Sigmoid colon (tissue), 6 donors: ENCODE measurements at regions not wholly inside any gene's neighbourhood (a gene's known extent, or its start where the extent isn't known, plus 50 kb on each side); places are given as distances from the start of the nearest gene placed in this dataset.

Experiments
- DNase-seq: peaks from one replicate; pipeline ENCODE4 v3.0.0-alpha.2; 2019
- H3K27ac ChIP-seq, 4 donors: fragments of 200-600 bp; sonication (generic); one replicate each; pipeline ENCODE4 v1.5.1; 2016 to 2019; ENCODE audit warnings: mild to moderate bottlenecking in 1 of 4
- H3K27me3 ChIP-seq, 3 donors: fragments of 200-600 bp; sonication (generic); one replicate each; pipeline ENCODE4 v1.5.1; 2019; ENCODE audit warnings: mild to moderate bottlenecking in 1 of 3
- H3K36me3 ChIP-seq, 4 donors: fragments of 200-600 bp; sonication (generic); one replicate each; pipeline ENCODE4 v1.5.1; 2016 to 2019
- H3K4me1 ChIP-seq, 4 donors: fragments of 200-600 bp; sonication (generic); one replicate each; pipeline ENCODE4 v1.5.1; 2017 to 2019
- H3K4me3 ChIP-seq, 4 donors: fragments of 200-600 bp; sonication (generic); one replicate each; pipeline ENCODE4 v1.5.1; 2017 to 2019; ENCODE audit warnings: mild to moderate bottlenecking in 2 of 4, moderate library complexity in 1 of 4
- H3K9me3 ChIP-seq, 4 donors: fragments of 200-600 bp in 3 of 4; sonication (generic) in 3 of 4; one replicate each; pipeline versions ENCODE4 v1.5.1 to v1.6.1; 2013 to 2019
- EP300 ChIP-seq, 4 donors: sonication (generic); formaldehyde crosslinking; IDR thresholded peaks; one replicate each; pipeline ENCODE4 v1.6.1; 2017; ENCODE audit warnings: antibody characterized with exemption in 4 of 4
- POLR2A ChIP-seq, 2 donors: fragments of 450-650 bp; IDR thresholded peaks; one replicate each; pipeline ENCODE4 v1.6.1; 2016; ENCODE audit warnings: antibody characterized with exemption in 2 of 2, mild to moderate bottlenecking in 2 of 2, moderate library complexity in 2 of 2
- POLR2AphosphoS5 ChIP-seq, 4 donors: sonication (generic); formaldehyde crosslinking; IDR thresholded peaks; one replicate each; pipeline ENCODE4 v1.6.1; 2017; ENCODE audit warnings: antibody characterized with exemption in 4 of 4
- WGBS, 2 donors: extraction: QIAGEN DNeasy Blood & Tissue Kit; methylation state at CpG; one replicate each; pipeline ENCODE4 v1.1.7; 2013; 5-methylcytosine and 5-hydroxymethylcytosine counted together
- intact Hi-C: fragments of 100-400 bp; cut with DNase I; formaldehyde crosslinking; loops from one replicate; pipeline ENCODE4 v1.15.1; 2023
- TF ChIP-seq, protein P1 (sequence below), 4 experiments: fragments of 450-650 bp in 3 of 4; fragments of 200-600 bp in 1 of 4; IDR thresholded peaks; one replicate each; pipeline ENCODE4 v1.5.1; 2016 to 2019; ENCODE audit warnings: antibody characterized with exemption in 4 of 4, mild to moderate bottlenecking in 3 of 4, moderate library complexity in 2 of 4
- donor health status: healthy with polysubstance abuse.
- donor health status: healthy.

DNA sequence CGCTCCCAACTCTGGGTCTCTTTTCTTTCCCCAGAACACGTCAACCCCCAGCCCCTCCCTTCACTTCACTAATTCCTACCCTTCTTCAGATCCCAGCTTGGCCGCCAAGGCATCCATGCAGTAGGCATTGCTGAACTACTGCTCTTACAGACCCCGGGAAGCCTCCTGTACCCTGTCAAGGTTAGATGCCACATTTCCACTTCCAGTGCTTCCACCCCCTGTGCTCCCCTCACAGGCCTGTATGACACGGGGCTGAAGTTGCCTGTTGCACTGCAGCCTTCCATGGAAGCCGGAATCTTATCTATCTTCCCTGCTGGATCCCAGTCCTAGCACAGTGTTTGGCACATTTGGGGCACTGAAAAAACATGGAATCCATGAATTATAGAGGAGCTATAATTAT lies 99.0 kb upstream of the SOD1 start:
- intact Hi-C loops = no loop called here
- no peaks in the 10 kb centered on the region for H3K9me3 ChIP-seq
- TF ChIP-seq EP300 (IDR thresholded peaks at IDR 0.05) = no peak
- TF ChIP-seq, protein P1, sequence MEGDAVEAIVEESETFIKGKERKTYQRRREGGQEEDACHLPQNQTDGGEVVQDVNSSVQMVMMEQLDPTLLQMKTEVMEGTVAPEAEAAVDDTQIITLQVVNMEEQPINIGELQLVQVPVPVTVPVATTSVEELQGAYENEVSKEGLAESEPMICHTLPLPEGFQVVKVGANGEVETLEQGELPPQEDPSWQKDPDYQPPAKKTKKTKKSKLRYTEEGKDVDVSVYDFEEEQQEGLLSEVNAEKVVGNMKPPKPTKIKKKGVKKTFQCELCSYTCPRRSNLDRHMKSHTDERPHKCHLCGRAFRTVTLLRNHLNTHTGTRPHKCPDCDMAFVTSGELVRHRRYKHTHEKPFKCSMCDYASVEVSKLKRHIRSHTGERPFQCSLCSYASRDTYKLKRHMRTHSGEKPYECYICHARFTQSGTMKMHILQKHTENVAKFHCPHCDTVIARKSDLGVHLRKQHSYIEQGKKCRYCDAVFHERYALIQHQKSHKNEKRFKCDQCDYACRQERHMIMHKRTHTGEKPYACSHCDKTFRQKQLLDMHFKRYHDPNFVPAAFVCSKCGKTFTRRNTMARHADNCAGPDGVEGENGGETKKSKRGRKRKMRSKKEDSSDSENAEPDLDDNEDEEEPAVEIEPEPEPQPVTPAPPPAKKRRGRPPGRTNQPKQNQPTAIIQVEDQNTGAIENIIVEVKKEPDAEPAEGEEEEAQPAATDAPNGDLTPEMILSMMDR (IDR thresholded peaks at IDR 0.05) = no peak
- no peak for TF ChIP-seq POLR2A (IDR thresholded peaks at IDR 0.05)
- no peak for TF ChIP-seq POLR2AphosphoS5 (IDR thresholded peaks at IDR 0.05)
- H3K4me1 ChIP-seq = peaks cover 0 to 29% (median 26%) of the 10 kb centered on the region in 4 donors
- no peak for DNase-seq
- H3K27ac ChIP-seq = no peak overlapping the region
- no peak overlapping the region for H3K4me3 ChIP-seq
- no peaks in the 10 kb centered on the region for H3K36me3 ChIP-seq
- 94% methylated on average over 6 of the region's 6 CpGs for WGBS, 2 donors
- H3K27me3 ChIP-seq = peaks cover 14 to 61% (median 38%) of the 10 kb centered on the region in 3 donors

DNA sequence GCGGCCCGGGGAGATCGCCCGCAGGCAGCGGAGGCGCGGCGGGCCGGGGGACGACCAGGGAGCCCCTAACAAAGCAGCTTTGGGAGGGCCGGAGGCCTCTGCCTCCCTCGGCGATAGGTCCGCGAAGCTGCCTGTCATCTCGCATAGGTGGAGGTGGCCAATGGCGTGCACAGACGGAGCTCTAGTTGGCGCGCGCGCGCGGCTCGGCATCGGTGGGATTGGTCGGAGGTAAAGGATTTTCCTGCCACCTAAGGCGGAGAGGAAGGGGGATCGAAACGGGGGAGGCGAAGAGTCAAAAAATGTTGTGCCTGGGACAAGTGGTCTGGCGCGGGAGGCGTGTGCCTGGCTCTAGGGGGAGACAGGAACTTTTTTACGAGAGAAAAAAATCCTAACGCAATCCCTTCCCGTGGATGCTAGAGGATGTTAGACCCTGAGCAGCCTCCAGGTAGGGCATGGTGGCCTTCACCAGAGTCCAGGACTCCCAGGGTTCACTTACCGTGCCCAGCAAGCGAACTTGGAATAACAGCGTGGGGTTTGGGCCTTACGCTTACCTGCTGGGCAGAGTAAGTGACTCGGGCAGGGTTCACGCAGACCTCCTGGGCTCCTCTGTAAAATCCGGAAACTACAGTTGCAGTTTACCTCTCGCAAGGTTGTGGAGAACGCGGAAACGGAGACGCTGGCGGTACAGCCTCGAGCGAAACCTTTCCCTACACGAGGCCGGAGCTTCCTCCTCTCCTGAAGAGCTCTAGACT lies 99.9 kb upstream of the SOD1 start:
- DNase-seq = peak; percentile 91
- intact Hi-C loops = no loop called here

DNA sequence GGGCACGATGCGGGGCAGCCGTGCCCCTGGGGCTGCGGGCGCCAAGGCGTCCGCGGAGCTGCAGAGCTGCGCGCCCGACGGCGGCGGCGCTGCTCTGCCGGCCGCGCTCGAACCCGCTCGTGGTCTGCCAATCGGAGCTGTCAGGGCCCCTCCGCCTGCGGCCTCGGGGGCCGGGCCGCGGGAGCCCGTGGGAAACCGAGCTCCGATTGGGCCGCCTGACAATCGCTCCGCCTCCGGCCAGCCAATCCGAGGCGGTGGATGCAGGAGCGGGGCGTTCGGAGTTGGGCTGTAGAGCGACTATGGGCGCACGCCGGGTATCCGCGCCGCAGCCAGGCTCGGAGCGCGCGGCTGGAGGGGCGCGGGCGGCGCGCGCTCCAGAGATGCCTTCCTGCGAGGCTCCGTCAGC lies 100.5 kb upstream of the SOD1 start:
- Histone ChIP-seq H3K27ac (no peak overlapping the region), H3K36me3 (no peaks in the 10 kb centered on the region), H3K4me1 (peaks cover 0 to 29% (median 26%) of the 10 kb centered on the region in 4 donors), H3K4me3 (peak overlapping the region; percentile 12 to 64 (median 52)), H3K9me3 (no peaks in the 10 kb centered on the region), H3K27me3 (peaks cover 14 to 64% (median 38%) of the 10 kb centered on the region in 3 donors)
- intact Hi-C loops = no loop called here
- TF ChIP-seq, protein P1 (IDR thresholded peaks at IDR 0.05) = no peak
- TF ChIP-seq EP300 (IDR thresholded peaks at IDR 0.05) (no peak), POLR2A (IDR thresholded peaks at IDR 0.05) (no peak), POLR2AphosphoS5 (IDR thresholded peaks at IDR 0.05) (no peak)
- 0 to 1% methylated on average over 59 of the region's 59 CpGs for WGBS, 2 donors
- peak; percentile 86 for DNase-seq

More for the DNA sequence above, 99.9 kb upstream of the SOD1 start:
- Histone ChIP-seq H3K9me3 (no peaks in the 10 kb centered on the region), H3K27me3 (peaks cover 14 to 64% (median 38%) of the 10 kb centered on the region in 3 donors), H3K4me1 (peaks cover 0 to 29% (median 26%) of the 10 kb centered on the region in 4 donors), H3K36me3 (no peaks in the 10 kb centered on the region), H3K4me3 (peak overlapping the region; percentile 12 to 64 (median 52)), H3K27ac (no peak overlapping the region)
- TF ChIP-seq POLR2AphosphoS5 (IDR thresholded peaks at IDR 0.05) (no peak), POLR2A (IDR thresholded peaks at IDR 0.05) (no peak), EP300 (IDR thresholded peaks at IDR 0.05) (no peak)
- TF ChIP-seq, protein P1 (IDR thresholded peaks at IDR 0.05) = no peak
- WGBS, 2 donors = 3 to 4% methylated on average over 54 of the region's 54 CpGs

DNA sequence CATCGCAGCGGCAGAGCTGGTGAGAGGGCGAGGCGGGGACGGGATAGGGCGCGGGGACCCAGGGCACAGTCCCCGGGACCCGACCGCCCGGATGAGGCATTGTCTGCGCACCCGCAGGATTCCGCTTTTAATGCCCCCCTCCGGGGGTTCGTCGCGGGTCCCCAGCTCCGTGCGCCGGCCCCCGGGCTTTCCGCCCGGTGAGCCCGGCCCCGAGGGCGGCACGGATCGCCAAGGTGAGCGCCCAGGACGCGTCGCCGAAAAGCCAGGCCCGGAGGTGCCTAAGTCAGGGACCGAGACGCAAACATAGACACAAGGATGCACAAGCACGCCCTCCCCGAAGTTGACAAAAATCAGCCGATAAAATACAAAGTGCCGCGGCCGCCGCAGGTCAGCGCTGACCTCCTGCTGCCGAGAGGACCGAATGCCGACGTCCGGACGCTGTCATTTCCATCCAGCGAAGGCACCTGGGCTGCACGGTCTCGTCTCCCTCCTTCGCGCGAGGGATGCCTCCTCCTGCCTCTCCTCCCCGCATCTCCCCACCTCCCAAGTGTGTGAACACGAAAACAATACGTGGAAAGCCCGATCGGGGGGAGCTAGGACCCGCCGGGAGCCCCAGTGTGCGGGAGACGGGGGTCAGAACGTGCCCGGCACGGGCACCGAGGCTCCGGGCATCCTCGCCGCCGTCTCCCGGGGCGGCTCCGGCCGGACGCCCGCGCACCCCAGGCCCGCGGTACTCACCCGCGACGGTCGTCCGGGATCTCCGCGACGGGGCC lies 101.1 kb upstream of the SOD1 start:
- 1% methylated on average over 91 of the region's 91 CpGs for WGBS, 2 donors
- H3K27me3 ChIP-seq = peaks cover 14 to 64% (median 38%) of the 10 kb centered on the region in 3 donors
- DNase-seq = no peak

More for the DNA sequence above, 101.1 kb upstream of the SOD1 start:
- Histone ChIP-seq H3K36me3 (no peaks in the 10 kb centered on the region), H3K4me3 (peak overlapping the region; percentile 2 to 64 (median 52)), H3K9me3 (no peaks in the 10 kb centered on the region), H3K4me1 (peaks cover 0 to 29% (median 26%) of the 10 kb centered on the region in 4 donors), H3K27ac (no peak overlapping the region)
- TF ChIP-seq, protein P1 (IDR thresholded peaks at IDR 0.05) = no peak
- TF ChIP-seq EP300 (IDR thresholded peaks at IDR 0.05) (no peak), POLR2AphosphoS5 (IDR thresholded peaks at IDR 0.05) (no peak)
- intact Hi-C loops = no loop called here
